Psoas muscle (tissue), 7 donors: ENCODE measurements at regions not wholly inside any gene's neighbourhood (a gene's known extent, or its start where the extent isn't known, plus 50 kb on each side); places are given as distances from the start of the nearest gene placed in this dataset.

ENCODE experiments used
- ATAC-seq, 4 donors: fragments of 200-7000 bp; cut with Tn5 transposase; one replicate each; pipeline ENCODE4 v1.9.1; 2020; ENCODE audit warnings: moderate library complexity in 3 of 4, mild to moderate bottlenecking in 2 of 4
- DNase-seq, 2 donors: peaks; one replicate each; pipeline ENCODE4 v3.0.0-alpha.2; 2020
- H3K27ac ChIP-seq: fragments of 200-600 bp; one replicate; pipeline ENCODE4 v1.8.0; 2022
- H3K27me3 ChIP-seq, 3 donors: fragments of 200-600 bp in 1 of 3; one replicate each; pipeline versions ENCODE4 v1.6.1 to v1.8.0; 2013 to 2022; ENCODE audit warnings: low read length in 2 of 3, mild to moderate bottlenecking in 2 of 3, moderate library complexity in 1 of 3; ENCODE audit not compliant: insufficient read depth in 3 of 3
- H3K36me3 ChIP-seq, 2 donors: fragments of 200-600 bp in 1 of 2; one replicate each; pipeline versions ENCODE4 v1.6.1 to v1.8.0; 2013 to 2022; ENCODE audit warnings: low read depth in 1 of 2, mild to moderate bottlenecking in 1 of 2, moderate library complexity in 1 of 2; ENCODE audit not compliant: insufficient read depth in 1 of 2
- H3K4me1 ChIP-seq: fragments of 200-600 bp; one replicate; pipeline ENCODE4 v1.8.0; 2022
- H3K4me3 ChIP-seq: fragments of 200-600 bp; one replicate; pipeline ENCODE4 v1.8.0; 2022; ENCODE audit warnings: mild to moderate bottlenecking
- H3K9me3 ChIP-seq: fragments of 200-600 bp; one replicate; pipeline ENCODE4 v1.8.0; 2022
- CTCF ChIP-seq: fragments of 200-600 bp; IDR thresholded peaks from one replicate; pipeline ENCODE4 v1.8.0; 2022; ENCODE audit warnings: antibody characterized with exemption
- WGBS, 3 donors: extraction: QIAGEN DNeasy Blood & Tissue Kit; methylation state at CpG; one replicate each; pipeline versions ENCODE4 v1.1.6 to v1.1.7; 2013; 5-methylcytosine and 5-hydroxymethylcytosine counted together
- intact Hi-C, 2 donors: fragments of 100-400 bp; cut with DNase I; formaldehyde crosslinking; loops; one replicate each; pipeline versions ENCODE4 v1.11.0 to v1.14.2; 2022
- donor health status: healthy with polysubstance abuse.
- donor health status: DM: no; HTN: no; CAD: no; lungs with moderate emphysema.
- donor health status: Bipolar disorder and iron deficiency.
- donor health status: healthy.
- donor health status: DM: yes; HTN: yes; CAD: no.
- donor health status: DM: no; HTN: no; CAD: no.
- donor health status: DM: yes; HTN: yes; CAD: no.

DNA sequence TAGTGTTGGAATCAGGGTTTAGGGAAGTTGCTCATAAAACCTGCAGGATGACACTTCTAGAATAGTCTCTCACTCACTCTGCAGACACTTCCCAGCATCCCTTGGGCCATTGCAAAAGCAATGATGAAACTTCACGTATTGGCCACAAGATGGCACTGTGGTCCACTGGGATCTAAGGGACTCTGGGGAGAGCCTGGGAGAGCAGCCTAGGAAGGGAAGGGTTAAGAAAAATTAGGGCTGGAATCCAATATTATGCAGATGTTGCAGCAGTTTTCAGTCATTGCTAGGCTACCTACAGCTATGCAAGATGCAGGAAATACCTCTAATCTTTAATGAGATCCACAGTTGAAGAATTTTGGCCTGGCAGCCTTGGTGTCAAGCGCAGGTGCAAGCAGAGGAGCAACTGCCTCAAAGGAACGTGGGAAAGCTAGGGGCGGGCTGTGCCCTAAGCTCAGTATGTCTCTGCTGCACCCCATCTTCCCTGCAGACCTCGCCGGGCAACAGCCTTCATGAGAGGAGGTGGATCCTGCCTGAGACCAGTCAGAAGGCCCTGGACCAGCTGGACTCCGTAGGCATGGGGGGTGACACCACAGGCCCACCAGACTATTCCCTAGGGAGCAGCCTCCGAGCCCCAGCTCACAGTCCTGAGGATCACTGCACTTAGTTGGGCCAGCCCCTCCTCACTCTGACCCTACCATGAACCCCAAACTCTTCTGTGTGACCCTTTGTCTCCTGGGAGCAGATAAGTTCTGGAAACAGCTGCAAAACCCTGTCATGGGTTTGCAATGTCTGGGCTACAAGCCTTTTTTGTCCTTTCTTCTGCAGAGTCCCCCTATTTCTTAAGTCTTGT, 127.9 kb upstream of the PRSS58 start:
- WGBS, 3 donors: 25 to 37% (median 27%) methylated on average over 8 of the region's 8 CpGs
- Histone ChIP-seq H3K4me3 (no peak overlapping the region), H3K27ac (no peak overlapping the region), H3K9me3 (no peaks in the 10 kb centered on the region), H3K4me1 (no peaks in the 10 kb centered on the region), H3K36me3 (no peaks in the 10 kb centered on the region), H3K27me3 (no peaks in the 10 kb centered on the region)
- intact Hi-C loops: no loop called here
- peak; percentile 76 to 86 (median 84) for ATAC-seq
- TF ChIP-seq CTCF: peak; percentile 52
- DNase-seq: peak in 1 of 2 donors; percentile 58

DNA sequence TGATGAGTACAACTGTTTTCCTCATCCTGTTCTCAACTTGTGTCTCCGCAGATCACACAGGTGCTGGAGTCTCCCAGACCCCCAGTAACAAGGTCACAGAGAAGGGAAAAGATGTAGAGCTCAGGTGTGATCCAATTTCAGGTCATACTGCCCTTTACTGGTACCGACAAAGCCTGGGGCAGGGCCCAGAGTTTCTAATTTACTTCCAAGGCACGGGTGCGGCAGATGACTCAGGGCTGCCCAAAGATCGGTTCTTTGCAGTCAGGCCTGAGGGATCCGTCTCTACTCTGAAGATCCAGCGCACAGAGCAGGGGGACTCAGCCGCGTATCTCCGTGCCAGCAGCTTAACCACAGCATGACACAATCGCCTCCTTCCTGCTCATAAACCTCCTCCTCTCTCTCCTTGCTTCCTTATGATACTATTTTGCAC, 126.7 kb upstream of the PRSS58 start:
- TF ChIP-seq CTCF: no peak
- Histone ChIP-seq H3K27ac (no peak overlapping the region), H3K36me3 (no peaks in the 10 kb centered on the region), H3K4me3 (no peak overlapping the region), H3K27me3 (no peaks in the 10 kb centered on the region), H3K9me3 (no peaks in the 10 kb centered on the region), H3K4me1 (no peaks in the 10 kb centered on the region)
- 24 to 36% (median 26%) methylated on average over 11 of the region's 11 CpGs for WGBS, 3 donors
- peak; percentile 41 to 68 (median 58) for ATAC-seq
- intact Hi-C loops: no loop called here
- DNase-seq: peak in 1 of 2 donors; percentile 65

DNA sequence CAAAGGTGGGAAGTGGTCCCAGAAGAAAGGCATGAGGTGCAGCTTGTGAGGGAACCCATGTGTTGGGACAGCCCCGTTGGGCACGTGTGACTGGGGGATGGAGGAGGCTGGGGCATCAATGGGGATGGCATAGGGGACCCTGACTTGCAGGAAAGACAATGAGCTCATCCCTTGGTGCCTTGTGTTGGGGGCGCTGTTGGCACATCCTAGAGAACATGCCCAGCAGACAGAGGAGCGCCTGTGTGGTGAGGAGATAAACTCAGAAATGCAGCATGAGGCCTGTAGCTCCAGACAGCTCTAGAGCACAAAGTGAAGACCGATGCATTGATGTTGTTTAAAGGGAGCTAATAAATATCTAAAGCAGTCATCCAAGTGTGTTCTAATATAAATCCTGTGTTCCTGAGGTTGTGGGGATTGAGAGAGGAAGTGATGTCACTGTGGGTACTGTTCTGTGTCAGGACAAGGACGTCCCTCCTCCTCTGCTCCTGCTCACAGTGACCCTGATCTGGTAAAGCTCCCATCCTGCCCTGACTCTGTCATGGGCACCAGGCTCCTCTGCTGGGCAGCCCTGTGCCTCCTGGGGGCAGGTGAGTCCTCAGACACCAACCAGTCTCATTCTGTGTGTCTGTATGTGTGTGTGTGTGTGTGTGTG, 126.1 kb upstream of the PRSS58 start:
- H3K27ac ChIP-seq: no peak overlapping the region
- 79 to 81% (median 80%) methylated on average over 6 of the region's 6 CpGs for WGBS, 3 donors
- H3K27me3 ChIP-seq: no peaks in the 10 kb centered on the region
- peak in 3 of 4 donors; percentile 4 to 9 (median 8) for ATAC-seq
- no peak overlapping the region for H3K4me3 ChIP-seq
- DNase-seq: no peak
- intact Hi-C loops: no loop called here
- H3K9me3 ChIP-seq: no peaks in the 10 kb centered on the region
- H3K36me3 ChIP-seq: no peaks in the 10 kb centered on the region
- no peaks in the 10 kb centered on the region for H3K4me1 ChIP-seq
- TF ChIP-seq CTCF: no peak

DNA sequence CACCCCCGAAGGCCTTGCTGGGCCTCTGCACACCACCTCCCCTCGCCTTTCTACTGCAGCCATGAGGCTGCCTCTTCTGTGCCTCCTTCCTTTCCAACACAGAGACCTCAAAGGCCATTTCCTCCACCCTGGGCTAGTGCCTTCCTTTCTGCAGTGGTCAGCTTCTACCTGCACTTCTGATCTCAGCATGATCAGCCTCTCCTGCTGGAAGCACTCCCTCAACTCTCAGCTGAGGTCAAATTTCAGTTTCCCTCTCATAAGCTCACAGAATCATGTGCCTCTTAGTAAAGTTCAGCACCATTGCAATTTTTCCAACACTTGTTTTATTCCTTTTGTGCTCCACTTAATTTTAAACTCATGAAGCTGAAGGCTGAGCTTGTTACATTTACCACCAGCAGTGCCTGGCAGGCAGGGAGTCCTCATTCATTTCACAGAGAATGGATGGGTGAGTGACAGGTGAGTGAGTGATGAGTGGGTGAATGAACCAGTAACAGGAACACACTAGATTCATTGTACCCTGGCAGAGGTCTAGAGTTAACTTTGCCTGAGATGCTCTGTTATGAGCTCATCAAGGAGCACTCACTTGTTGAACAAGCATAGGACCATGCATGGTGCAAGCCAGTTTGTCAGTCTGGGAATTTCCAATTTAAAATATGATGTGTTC, 124.0 kb upstream of the PRSS58 start:
- intact Hi-C loops: no loop called here
- H3K9me3 ChIP-seq: no peaks in the 10 kb centered on the region
- no peak for TF ChIP-seq CTCF
- peak; percentile 55 to 85 (median 78) for ATAC-seq
- H3K27ac ChIP-seq: no peak overlapping the region
- H3K4me1 ChIP-seq: no peaks in the 10 kb centered on the region
- no peak for DNase-seq
- no peaks in the 10 kb centered on the region for H3K36me3 ChIP-seq
- H3K4me3 ChIP-seq: no peak overlapping the region
- H3K27me3 ChIP-seq: no peaks in the 10 kb centered on the region
- WGBS, 3 donors: 65 to 80% (median 78%) methylated on average over 2 of the region's 2 CpGs
